HG03280 (cell line): ENCODE measurements at regions not wholly inside any gene's neighbourhood (a gene's known extent, or its start where the extent isn't known, plus 50 kb on each side); places are given as distances from the start of the nearest gene placed in this dataset.

Experiments used
- ATAC-seq: cut with Tn5 transposase; IDR thresholded peaks from one replicate; pipeline ENCODE4 v1.9.1; 2021; ENCODE audit warnings: mild to moderate bottlenecking, moderate library complexity; ENCODE audit not compliant: unreplicated experiment

DNA sequence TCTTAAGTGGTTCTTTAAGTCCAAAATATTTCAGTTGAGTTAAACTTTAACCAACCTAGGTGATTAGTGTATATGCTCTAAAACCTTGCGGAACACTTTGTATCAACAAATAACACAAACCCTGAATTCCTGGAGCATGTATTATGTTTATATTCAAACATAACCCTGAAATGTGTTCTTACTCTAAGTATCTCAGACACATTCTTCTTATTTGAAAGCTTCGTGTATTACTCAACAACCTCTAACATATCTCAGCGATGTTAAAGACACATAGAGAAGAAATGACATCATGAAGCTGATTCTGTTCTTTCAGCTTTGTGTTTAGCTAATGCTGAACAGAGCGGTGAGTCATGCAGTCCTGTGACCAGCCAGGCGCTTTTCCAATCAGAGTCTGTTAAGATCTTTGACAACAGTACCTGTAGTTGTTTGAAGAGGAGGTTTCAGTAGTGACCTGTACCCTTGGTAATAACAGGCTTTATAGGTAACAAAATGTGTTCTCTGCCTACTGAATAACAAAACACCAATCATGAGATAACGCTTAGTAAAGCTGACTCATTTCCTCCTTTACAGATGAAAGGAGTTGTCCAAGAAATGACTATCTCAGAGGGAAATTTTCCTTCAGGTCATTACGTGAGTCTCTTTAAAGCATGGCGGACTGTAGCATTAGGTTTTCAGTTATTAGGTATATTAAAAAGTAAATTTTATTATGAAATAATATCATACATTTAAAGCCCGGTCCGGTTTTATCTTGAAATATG, 67.3 kb upstream of the KLF6 start:
- peak; percentile 91 for ATAC-seq

DNA sequence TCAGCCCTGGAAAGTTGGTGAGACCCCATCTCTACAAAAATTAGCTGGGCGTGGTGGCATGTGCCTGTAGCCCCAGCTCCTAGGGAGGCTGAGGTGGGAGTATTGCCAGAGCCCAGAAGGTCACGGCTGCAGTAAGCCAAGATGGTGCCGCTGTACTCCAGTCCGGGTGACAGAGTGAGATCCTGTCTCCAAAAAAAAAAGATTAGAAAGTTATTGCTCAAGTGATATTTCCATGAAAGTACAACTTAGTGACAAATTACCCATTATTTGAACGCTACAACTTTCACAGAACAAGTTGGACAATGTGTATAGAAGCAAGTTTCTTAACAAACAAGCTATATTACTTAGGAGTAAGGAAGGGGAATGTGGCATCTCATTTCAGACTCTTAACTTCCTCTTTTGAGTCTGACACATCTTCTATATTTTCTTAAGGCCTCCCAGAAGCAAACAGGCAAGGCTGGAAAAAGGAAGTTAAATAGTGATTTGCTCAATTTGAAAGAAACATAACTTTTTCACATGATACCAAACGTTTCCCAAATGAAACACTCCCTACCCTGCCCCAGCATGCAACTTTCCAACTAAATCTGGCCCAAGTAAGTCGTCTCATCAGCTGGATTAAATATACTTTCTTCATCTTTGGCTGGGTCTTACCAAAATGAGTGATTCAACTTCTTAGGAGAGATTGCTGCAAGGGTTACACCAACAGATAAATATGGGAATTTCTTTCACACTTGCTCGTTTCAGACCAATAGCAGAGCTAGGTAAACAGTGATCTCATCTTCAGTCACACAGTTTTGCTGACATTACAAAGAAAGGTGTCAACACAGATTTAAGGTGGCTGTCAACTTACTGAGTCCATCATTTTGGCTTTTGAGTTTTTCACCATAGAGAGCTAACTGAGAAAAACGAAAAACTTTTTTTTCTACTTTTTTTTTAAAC, 66.3 kb upstream of the KLF6 start:
- ATAC-seq: no peak

DNA sequence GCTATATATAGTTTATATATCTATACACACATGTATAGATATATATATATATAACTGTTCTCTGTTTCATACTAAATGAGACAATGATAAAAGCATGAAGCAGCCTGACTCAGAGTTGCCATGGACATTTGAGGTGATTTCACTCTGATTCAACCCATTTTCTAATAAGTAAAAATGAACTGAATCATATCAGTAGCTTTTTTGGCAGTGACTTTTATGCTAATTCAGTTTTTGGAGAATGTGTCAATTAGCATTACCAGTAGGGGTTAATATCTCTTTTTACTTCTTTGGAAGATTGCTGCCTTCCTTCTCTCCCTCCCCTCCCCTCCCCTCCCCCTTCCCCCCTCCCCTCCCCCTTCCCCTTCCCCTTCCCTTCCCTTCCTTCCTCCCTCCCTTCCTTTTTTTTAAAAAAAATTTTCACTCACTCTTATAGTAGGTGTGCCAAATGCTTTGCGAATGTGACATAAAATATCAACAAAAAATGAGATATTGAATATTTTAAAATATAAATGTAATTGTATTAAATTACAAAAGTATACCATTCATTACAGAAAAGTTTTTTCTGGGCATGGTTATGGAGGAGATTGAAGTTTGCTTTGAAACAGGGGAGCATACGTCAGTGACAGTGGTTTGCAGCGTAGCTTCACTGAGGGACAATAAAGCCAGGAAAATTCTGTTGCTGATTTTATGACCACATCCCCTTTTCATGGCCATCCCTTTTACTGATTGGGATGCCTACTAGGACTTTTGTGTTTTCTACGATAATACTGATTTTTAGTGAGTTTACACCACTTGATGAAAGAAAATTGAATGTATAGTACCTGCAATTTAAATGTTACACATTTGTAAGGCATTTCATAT, 64.0 kb upstream of the KLF6 start:
- ATAC-seq: no peak

DNA sequence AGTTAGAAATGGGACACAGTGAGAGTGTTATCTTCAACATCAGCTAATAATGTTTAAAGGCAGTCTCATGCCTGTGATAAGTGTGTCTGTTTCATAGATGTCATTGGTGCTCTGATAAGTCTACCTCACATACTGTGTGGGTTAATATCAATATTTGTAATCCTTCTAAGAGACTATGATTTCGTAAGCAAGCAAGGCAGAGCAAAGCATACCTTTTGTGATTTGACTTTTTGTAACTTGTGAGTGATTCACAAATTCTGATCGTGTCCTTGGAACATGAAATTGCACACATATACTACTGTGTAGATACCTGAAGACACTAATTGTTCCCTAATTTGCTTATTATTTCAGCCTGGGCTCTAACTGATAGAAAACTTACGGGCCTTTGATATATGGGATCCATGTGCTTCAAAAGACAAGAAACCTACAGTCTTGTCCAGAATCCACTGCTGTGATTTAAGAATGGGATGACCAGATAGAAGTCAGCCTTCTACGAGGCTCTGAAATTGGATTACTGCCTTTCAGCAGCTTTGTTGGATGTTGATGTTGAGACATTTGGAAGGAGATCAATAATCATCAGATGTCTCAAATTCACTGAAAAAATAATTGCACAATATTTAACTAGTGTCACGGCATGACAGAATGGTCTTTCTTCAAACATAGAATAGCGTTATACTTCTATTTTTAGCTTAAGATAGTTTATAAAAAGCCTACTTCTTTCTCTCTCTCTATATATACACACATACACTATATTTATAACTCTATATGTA, 63.2 kb upstream of the KLF6 start:
- ATAC-seq: no peak

DNA sequence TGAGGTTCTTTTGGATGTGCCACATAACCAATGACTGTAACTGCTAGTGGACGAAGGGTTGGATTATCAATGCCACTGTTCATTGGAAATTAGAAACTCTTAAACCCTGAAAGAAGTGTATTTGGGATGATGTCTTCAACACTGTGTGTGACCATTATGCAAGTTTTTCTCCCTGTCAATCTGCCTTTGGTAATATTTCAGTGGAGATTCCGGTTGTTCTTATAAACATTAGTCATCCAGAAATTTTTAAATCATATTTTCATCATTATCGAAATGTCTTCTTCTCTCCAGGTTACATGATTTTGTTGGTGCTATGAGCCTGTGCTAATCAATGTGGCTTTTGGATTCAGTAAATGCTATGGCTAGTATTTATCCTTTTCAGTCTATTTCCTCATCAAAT, 61.7 kb upstream of the KLF6 start:
- no peak for ATAC-seq

DNA sequence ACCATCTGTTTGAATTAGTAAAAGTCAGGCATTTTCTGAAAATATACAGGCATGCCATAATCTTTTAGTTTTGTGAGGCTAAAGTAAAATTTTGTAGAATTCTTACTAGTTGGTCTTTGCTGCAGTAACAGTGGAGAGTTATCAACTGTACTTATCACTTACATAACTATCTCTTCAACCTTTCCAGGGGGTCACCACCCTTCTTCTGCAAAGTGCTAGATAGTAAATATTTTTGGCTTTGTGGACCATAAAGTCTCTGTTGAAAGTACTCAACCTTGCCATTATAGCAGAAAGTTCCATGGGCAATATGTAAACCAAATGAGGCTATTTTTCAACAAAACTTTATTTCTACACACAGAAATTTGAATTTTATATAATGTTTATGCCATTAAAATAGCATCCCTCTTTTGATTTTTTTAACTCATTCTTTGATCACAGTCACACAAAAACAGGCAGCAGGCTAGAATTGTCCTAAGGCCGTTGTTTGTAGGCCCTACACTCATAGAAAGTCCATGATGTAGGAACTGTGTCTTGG, 59.5 kb upstream of the KLF6 start:
- no peak for ATAC-seq

DNA sequence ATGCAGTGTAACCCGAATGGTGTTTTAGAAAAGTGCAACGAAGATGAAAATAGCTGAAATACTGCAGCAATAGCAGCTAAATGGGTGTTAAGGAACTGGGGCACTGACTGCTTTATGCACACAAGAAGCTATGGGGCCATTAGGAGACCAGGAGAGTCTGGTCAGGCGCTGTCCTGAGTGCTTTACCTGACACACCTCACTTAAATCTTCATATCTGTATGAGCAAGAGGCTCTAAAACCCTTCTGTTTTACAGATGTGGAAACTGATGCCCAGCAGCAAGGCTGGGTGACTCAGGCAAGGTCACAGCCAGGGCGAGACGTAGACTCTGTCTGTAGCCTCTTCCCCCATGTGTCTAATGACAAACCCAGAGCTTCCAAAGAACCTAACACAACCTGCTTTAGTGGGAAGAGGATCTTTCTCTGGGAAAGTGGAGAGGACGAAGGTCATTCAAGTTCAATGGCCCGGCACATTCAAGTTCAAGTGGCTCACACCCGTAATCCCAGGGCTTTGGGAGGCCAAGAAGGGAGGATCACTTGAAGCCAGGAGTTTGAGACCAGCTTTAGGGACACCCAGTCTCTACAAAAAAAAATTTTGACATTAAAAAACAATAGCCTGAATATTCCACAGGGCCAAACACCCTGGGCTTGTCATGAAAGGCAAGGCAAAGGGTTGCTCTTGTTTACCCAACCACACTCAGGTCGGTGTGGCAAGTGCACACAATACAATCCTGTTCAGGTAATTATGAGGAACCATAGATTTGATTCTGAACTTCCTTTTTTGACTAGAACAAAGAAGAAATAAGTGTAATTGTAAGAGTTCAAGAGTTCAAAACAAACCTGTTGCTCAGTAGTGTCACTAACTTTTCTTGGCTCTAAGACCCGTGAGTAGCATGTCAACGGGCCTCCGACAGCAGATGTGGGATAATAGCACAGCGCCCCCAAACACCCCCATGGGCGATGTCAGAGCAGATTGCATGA, 53.7 kb upstream of the KLF6 start:
- no peak for ATAC-seq

DNA sequence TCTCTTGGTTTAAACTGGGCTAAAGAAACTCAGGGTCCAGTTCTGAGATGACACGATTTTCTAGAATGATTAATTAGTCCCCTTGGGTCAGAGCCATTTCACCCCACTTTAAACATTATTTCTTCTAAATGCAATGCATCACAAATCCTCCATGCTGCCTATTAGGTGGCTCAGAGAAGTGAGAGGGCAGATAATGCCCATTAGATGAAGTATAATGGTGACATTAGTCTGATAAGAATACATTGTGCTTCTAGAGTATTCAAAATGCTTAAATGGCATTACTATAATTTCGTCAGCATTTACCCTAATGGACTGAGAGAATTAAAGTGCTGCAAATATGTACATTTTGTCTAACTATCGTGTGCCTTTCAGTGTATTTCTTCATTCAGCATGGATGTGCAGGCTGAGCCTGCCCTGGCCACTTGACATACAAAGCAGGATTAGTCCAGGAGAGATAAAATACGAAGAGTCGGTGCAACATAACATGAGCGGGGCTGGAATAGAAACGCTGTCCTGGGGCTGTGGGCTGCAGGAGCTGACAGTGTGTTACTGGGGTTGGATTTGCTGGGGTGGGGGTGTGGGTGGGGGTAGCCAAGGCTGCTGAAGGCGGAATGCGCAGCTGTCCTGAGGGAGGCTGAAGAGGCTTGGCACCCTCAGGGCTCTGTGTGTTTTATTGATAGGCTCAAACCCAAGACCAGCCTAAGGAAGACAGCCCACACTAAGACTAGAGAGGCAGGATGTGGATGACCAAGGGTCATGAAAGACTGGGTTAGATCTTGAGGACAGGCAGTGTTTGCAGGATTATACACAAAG, 52.8 kb upstream of the KLF6 start:
- no peak for ATAC-seq

DNA sequence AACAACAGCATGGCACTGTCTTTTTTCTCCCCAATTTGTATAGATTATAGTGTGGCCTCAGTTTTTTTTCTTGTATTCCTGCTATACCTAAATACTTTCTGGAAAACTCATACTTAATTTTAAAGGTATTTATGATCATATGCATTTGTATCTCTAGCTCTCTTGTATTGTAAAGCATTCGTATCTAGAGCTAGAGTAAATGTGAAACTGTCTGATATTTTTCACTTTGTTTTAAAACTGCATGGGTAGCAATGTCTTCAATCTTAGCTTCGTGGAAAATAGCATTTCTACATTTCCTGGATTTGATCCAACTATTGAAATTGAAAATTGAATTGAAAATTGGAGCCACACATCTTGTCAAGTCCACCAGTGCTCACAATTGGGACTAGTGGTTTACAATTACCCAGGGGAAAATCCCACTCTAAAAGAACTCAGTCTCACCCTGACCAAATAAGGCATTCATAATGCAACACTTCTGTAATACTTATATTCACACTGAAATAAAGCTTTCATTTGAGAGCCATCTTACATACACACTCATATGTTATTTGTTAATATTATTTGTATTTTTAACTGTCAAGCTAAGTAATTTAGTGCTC, 51.3 kb upstream of the KLF6 start:
- ATAC-seq: peak; percentile 66

DNA sequence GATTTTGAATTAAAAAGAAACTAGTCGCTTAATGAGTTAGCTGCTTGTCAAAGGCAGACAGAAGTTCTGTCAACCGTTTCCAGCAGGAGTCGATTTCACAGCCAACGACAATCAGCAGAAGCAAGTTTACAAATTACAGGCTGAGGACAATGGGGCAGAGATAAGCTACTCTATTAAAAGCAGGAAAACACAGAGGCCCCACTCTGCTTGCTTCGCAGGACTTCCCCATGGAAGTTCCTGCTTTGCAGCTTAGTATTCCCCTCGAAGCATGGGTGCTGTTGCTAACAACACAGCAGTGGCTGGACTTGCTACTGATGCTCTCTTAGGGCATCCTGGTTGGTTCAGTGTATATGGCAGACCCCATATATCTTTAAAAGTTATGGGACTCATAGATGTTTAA, 50.8 kb upstream of the KLF6 start:
- ATAC-seq: no peak

DNA sequence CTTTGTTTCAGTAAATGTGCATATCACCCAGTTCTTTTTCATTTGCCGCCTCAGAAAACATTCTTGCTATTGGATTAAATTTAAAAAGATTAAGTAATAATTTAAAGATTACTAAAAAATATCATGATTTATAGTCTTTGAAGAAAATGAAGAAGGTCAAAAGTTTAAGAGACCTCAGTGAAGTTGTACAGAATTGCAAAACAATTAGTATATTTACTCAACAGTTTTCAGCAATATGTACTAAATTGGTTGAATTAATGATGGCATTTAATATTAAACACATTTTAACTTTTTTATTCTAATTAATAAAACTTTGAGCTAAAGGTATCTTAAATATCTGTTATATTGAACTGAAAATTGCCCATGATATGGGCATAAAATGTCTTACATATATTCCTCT, 49.9 kb upstream of the KLF6 start:
- no peak for ATAC-seq
